A549 (cell line): ENCODE measurements at regions not wholly inside any gene's neighbourhood (a gene's known extent, or its start where the extent isn't known, plus 50 kb on each side); places are given as distances from the start of the nearest gene placed in this dataset.

Experiments
- POLR2A ChIP-seq: IDR thresholded peaks from 2 replicates; pipeline ENCODE4 v1.6.1; 2012; ENCODE audit warnings: mild to moderate bottlenecking, low read length
- TF ChIP-seq, protein P1 (sequence below): fragments of 450-650 bp; IDR thresholded peaks from 2 replicates; pipeline ENCODE4 v1.6.1; 2014; ENCODE audit warnings: antibody characterized with exemption

DNA sequence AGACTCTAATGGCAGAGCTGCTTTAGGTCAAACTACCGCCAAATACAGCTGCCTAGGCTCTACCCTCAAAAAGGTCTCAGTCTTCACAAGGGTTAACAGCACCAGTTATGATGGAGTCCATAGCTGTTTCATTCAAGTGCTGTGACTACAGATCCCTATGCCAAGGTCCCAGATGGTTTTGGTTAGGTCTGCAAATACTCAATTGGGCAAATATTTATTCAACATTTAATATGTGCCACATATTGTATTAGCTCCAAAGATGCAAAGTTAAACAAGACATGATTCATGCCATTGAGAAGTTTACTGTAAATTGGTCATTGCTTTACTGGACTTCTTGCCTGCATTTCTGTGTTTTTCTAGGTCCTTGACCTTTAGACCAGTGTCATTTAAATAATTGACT is 55.8 kb upstream of the TFAP2D start:
- TF ChIP-seq, protein P1, sequence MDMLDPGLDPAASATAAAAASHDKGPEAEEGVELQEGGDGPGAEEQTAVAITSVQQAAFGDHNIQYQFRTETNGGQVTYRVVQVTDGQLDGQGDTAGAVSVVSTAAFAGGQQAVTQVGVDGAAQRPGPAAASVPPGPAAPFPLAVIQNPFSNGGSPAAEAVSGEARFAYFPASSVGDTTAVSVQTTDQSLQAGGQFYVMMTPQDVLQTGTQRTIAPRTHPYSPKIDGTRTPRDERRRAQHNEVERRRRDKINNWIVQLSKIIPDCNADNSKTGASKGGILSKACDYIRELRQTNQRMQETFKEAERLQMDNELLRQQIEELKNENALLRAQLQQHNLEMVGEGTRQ: no peak
- no peak for TF ChIP-seq POLR2A
